HG03520 (cell line): ENCODE measurements at regions not wholly inside any gene's neighbourhood (a gene's known extent, or its start where the extent isn't known, plus 50 kb on each side); places are given as distances from the start of the nearest gene placed in this dataset.
"Not testable (repeated sequence)": the region's sequence is repeated elsewhere in the genome, so short reads cannot be mapped to it uniquely, and the experiment has no call there.

ENCODE experiments used
- ATAC-seq: cut with Tn5 transposase; IDR thresholded peaks from one replicate; pipeline ENCODE4 v1.9.1; 2021; ENCODE audit warnings: mild to moderate bottlenecking, moderate library complexity; ENCODE audit not compliant: unreplicated experiment

- ATAC-seq: no peak
These were observed 116.0 kb downstream of the SPP2 start for GRCh38 chr2:234166531-234166930.

GRCh38 chr2:234165421-234165820 lies 114.9 kb downstream of the SPP2 start:
- no peak for ATAC-seq

GRCh38 chr2:234164493-234165413 lies 114.3 kb downstream of the SPP2 start:
- ATAC-seq: no peak

GRCh38 chr2:234163510-234164045 lies 113.1 kb downstream of the SPP2 start:
- no peak for ATAC-seq

- ATAC-seq: no peak
These were observed 112.4 kb downstream of the SPP2 start for GRCh38 chr2:234162861-234163260.

GRCh38 chr2:234161932-234162331 lies 111.4 kb downstream of the SPP2 start:
- no peak for ATAC-seq

GRCh38 chr2:234158812-234159211 lies 108.3 kb downstream of the SPP2 start:
- ATAC-seq: no peak

GRCh38 chr2:234157817-234158588 lies 107.5 kb downstream of the SPP2 start:
- ATAC-seq: no peak

GRCh38 chr2:234156326-234156725 lies 105.8 kb downstream of the SPP2 start:
- no peak for ATAC-seq

- ATAC-seq: not testable (repeated sequence)
These were observed 102.3 kb downstream of the SPP2 start for GRCh38 chr2:234152835-234153234.

- no peak for ATAC-seq
These were observed 96.9 kb downstream of the SPP2 start for GRCh38 chr2:234147335-234147861.

GRCh38 chr2:234146087-234146826 lies 95.8 kb downstream of the SPP2 start:
- ATAC-seq: no peak

- no peak for ATAC-seq
These were observed 95.0 kb downstream of the SPP2 start for GRCh38 chr2:234145511-234145910.

- ATAC-seq: no peak
These were observed 94.6 kb downstream of the SPP2 start for GRCh38 chr2:234145057-234145456.

- no peak for ATAC-seq
These were observed 93.4 kb downstream of the SPP2 start for GRCh38 chr2:234143896-234144295.

GRCh38 chr2:234142530-234142929 lies 92.0 kb downstream of the SPP2 start:
- ATAC-seq: no peak

- no peak for ATAC-seq
These were observed 89.3 kb downstream of the SPP2 start for GRCh38 chr2:234139755-234140154.

GRCh38 chr2:234138836-234139235 lies 88.3 kb downstream of the SPP2 start:
- no peak for ATAC-seq

GRCh38 chr2:234137400-234138014 lies 87.0 kb downstream of the SPP2 start:
- no peak for ATAC-seq

- ATAC-seq: no peak
These were observed 86.0 kb downstream of the SPP2 start for GRCh38 chr2:234136461-234136860.
